GM23248 (cell line): ENCODE measurements at regions not wholly inside any gene's neighbourhood (a gene's known extent, or its start where the extent isn't known, plus 50 kb on each side); places are given as distances from the start of the nearest gene placed in this dataset.

ENCODE experiments used
- EZH2 ChIP-seq: fragments of 200-600 bp; sonication (generic); IDR thresholded peaks from 2 replicates; pipeline ENCODE4 v1.6.1; 2018; ENCODE audit warnings: antibody characterized with exemption, mild to moderate bottlenecking; ENCODE audit not compliant: insufficient read depth, poor library complexity, severe bottlenecking
- EZH2phosphoT487 ChIP-seq: fragments of 200-600 bp; sonication (generic); IDR thresholded peaks from 2 replicates; pipeline ENCODE4 v1.6.1; 2018; ENCODE audit warnings: antibody characterized with exemption, moderate library complexity, mild to moderate bottlenecking, low read depth; ENCODE audit not compliant: insufficient read depth

DNA sequence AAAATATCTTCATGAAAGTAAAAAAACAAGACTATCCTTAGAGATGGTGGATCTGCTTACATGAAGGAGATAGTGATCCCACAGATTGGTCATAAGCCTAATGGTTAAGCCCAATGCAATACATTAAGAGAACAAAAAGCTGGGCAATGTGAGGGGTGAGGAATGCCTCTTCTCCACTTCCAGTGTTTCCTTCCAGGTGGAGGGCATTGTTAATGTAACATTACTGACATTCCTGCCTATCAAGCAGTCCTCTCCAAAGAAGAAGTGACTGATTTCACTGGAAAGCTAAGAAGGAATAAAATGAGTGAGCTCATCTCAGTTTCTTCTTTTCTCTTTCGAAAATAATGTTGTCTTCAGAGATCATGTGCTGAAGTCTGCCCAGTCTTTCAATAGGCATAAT lies 207.8 kb downstream of the RAB38 start:
- no peak for TF ChIP-seq EZH2
- TF ChIP-seq EZH2phosphoT487: no peak
